ENCODE measurements at regions not wholly inside any gene's neighbourhood (a gene's known extent, or its start where the extent isn't known, plus 50 kb on each side); places are given as distances from the start of the nearest gene placed in this dataset.

DNA sequence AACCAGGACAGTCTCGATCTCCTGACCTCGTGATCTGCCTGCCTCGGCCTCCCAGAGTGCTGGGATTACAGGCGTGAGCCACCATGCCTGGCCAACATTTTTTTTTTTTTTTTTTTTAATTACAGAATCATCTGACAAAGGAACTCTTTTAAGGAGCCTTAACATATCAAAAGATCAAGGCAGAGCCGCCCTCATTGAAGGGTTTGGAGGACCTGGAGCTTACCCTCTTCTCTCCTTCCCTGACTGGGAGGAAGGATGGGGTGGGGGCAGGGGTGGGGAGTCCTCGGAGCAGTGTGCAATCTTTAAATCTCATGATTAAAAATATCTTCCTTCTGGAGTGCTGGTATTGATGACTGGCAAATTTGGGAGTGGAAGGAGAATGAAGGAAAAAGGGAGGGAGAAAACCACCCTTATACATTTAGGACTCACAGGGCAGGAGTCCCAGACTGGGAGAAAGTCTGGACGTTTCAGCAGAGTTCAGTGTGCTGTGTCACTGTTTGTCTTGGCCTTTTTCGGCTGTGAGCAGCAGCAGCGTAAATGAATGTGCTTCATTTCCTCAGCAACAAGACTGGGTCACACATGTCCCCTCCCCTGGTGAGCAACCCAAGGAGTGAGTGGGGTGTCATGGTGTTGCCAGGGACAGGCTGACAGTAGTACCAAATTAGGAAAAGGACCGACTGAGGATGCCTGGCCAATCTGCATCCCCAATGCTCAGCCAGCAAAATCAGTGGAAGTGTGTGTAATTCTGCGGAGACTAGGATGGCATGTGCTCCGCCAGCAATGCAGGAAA lies 115.3 kb upstream of the BNC2 start:
- no peaks in the 10 kb centered on the region for H3K27me3 ChIP-seq (ENCODE audit: control insufficient read depth in 4 of 4, insufficient read depth in 4 of 4, low read length in 3 of 4)
- 67% methylated on average over 12 of the region's 12 CpGs for WGBS
- H3K9me3 ChIP-seq (ENCODE audit: control insufficient read depth in 4 of 4, low read length in 3 of 4): no peaks in the 10 kb centered on the region
- TF ChIP-seq HNF4A (conservative IDR thresholded peaks at IDR 0.05): no peak
- TF ChIP-seq, protein P1, sequence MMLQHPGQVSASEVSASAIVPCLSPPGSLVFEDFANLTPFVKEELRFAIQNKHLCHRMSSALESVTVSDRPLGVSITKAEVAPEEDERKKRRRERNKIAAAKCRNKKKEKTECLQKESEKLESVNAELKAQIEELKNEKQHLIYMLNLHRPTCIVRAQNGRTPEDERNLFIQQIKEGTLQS (IDR thresholded peaks at IDR 0.05): no peak
- TF ChIP-seq, protein P2, sequence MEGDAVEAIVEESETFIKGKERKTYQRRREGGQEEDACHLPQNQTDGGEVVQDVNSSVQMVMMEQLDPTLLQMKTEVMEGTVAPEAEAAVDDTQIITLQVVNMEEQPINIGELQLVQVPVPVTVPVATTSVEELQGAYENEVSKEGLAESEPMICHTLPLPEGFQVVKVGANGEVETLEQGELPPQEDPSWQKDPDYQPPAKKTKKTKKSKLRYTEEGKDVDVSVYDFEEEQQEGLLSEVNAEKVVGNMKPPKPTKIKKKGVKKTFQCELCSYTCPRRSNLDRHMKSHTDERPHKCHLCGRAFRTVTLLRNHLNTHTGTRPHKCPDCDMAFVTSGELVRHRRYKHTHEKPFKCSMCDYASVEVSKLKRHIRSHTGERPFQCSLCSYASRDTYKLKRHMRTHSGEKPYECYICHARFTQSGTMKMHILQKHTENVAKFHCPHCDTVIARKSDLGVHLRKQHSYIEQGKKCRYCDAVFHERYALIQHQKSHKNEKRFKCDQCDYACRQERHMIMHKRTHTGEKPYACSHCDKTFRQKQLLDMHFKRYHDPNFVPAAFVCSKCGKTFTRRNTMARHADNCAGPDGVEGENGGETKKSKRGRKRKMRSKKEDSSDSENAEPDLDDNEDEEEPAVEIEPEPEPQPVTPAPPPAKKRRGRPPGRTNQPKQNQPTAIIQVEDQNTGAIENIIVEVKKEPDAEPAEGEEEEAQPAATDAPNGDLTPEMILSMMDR (IDR thresholded peaks at IDR 0.05; ENCODE audit: low read depth, low read length, missing input control): no peak
- TF ChIP-seq FOXA1 (IDR thresholded peaks at IDR 0.05): no peak
- TF ChIP-seq YY1 (IDR thresholded peaks at IDR 0.05): no peak
- no peak for TF ChIP-seq FOXA2 (IDR thresholded peaks at IDR 0.05)
- no peak for TF ChIP-seq NR2F2 (IDR thresholded peaks at IDR 0.05)
- no peak for TF ChIP-seq HNF4G (IDR thresholded peaks at IDR 0.05)
- no peak overlapping the region for H3K27ac ChIP-seq (ENCODE audit: low read depth in 1 of 2, low read length in 2 of 2)
- H3K36me3 ChIP-seq (ENCODE audit: control insufficient read depth in 4 of 4, insufficient read depth in 3 of 4, low read depth in 1 of 4, low read length in 3 of 4): no peaks in the 10 kb centered on the region
- DNase-seq (ENCODE audit: low spot score): no peak
- H3K4me1 ChIP-seq (ENCODE audit: control insufficient read depth in 4 of 4, insufficient read depth in 4 of 4, low read length in 3 of 4): no peaks in the 10 kb centered on the region
- no peak overlapping the region for H3K9ac ChIP-seq (ENCODE audit: low read depth in 1 of 2, low read length in 2 of 2)
- H3K4me3 ChIP-seq (ENCODE audit: low read depth in 1 of 3, low read length in 3 of 3): no peak overlapping the region

DNA sequence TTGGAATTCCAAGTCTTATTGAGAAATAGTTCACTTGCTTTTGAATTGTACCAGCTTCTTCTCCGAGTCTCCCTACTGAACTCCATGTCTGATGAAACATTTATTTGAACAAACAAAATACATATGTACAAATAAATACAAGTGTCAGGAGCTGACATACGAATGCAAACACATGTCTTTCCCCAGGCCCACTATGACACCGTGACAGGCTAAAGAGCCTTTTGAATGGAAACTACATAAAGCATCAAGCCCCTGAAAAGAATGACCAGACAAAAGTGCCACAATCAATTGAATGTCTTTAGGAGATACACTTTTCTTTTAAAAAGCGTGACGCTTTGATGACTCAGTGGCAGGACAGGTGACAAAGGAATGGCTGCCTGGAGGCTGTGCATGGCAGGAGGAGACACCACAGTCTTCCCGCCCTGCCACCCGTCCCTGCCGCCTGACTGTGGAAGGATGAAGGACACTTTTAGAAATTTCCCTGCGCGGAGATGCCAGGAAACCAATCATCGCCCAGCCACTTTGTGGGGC lies 112.4 kb upstream of the BNC2 start:
- Histone ChIP-seq H3K9me3 (ENCODE audit: control insufficient read depth in 4 of 4, low read length in 3 of 4) (no peaks in the 10 kb centered on the region), H3K36me3 (ENCODE audit: control insufficient read depth in 4 of 4, insufficient read depth in 3 of 4, low read depth in 1 of 4, low read length in 3 of 4) (no peaks in the 10 kb centered on the region), H3K4me3 (ENCODE audit: low read depth in 1 of 3, low read length in 3 of 3) (no peak overlapping the region), H3K27me3 (ENCODE audit: control insufficient read depth in 4 of 4, insufficient read depth in 4 of 4, low read length in 3 of 4) (no peaks in the 10 kb centered on the region), H3K27ac (ENCODE audit: low read depth in 1 of 2, low read length in 2 of 2) (no peak overlapping the region), H3K4me1 (ENCODE audit: control insufficient read depth in 4 of 4, insufficient read depth in 4 of 4, low read length in 3 of 4) (no peaks in the 10 kb centered on the region), H3K9ac (ENCODE audit: low read depth in 1 of 2, low read length in 2 of 2) (no peak overlapping the region)
- TF ChIP-seq JUND (IDR thresholded peaks at IDR 0.05) (no peak), HNF4G (IDR thresholded peaks at IDR 0.05) (no peak), HNF4A (conservative IDR thresholded peaks at IDR 0.05) (no peak), RXRA (IDR thresholded peaks at IDR 0.05) (no peak), FOXA1 (IDR thresholded peaks at IDR 0.05) (no peak)
- TF ChIP-seq, protein P1 (IDR thresholded peaks at IDR 0.05): no peak
- TF ChIP-seq, protein P3, sequence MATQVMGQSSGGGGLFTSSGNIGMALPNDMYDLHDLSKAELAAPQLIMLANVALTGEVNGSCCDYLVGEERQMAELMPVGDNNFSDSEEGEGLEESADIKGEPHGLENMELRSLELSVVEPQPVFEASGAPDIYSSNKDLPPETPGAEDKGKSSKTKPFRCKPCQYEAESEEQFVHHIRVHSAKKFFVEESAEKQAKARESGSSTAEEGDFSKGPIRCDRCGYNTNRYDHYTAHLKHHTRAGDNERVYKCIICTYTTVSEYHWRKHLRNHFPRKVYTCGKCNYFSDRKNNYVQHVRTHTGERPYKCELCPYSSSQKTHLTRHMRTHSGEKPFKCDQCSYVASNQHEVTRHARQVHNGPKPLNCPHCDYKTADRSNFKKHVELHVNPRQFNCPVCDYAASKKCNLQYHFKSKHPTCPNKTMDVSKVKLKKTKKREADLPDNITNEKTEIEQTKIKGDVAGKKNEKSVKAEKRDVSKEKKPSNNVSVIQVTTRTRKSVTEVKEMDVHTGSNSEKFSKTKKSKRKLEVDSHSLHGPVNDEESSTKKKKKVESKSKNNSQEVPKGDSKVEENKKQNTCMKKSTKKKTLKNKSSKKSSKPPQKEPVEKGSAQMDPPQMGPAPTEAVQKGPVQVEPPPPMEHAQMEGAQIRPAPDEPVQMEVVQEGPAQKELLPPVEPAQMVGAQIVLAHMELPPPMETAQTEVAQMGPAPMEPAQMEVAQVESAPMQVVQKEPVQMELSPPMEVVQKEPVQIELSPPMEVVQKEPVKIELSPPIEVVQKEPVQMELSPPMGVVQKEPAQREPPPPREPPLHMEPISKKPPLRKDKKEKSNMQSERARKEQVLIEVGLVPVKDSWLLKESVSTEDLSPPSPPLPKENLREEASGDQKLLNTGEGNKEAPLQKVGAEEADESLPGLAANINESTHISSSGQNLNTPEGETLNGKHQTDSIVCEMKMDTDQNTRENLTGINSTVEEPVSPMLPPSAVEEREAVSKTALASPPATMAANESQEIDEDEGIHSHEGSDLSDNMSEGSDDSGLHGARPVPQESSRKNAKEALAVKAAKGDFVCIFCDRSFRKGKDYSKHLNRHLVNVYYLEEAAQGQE (IDR thresholded peaks at IDR 0.05): no peak
- no peak for DNase-seq (ENCODE audit: low spot score)
- WGBS: 82% methylated on average over 11 of the region's 11 CpGs
